Astrocyte (in vitro differentiated cells and primary cell): ENCODE measurements at regions not wholly inside any gene's neighbourhood (a gene's known extent, or its start where the extent isn't known, plus 50 kb on each side); places are given as distances from the start of the nearest gene placed in this dataset.

Experiments
- CTCF ChIP-seq: IDR thresholded peaks from 2 replicates; pipeline ENCODE4 v1.5.1; 2011; ENCODE audit warnings: low read depth, mild to moderate bottlenecking, inconsistent platforms, low read length, moderate library complexity; ENCODE audit not compliant: insufficient read depth
- EZH2 ChIP-seq: IDR thresholded peaks from 2 replicates; pipeline ENCODE4 v1.6.1; 2012; ENCODE audit warnings: mild to moderate bottlenecking, low read length, inconsistent platforms; ENCODE audit not compliant: insufficient read depth

GRCh38 chr15:77693576-77693975, 60.9 kb upstream of the LINGO1 start:
- TF ChIP-seq CTCF (no peak), EZH2 (no peak)
